Stimulated activated CD8-positive, alpha-beta memory T cell treated with anti-CD3 and anti-CD28 coated beads, Interleukin-15, amount 100 ng/mL, for 24 hours (primary cell): ENCODE measurements at regions not wholly inside any gene's neighbourhood (a gene's known extent, or its start where the extent isn't known, plus 50 kb on each side); places are given as distances from the start of the nearest gene placed in this dataset.
"Not testable (repeated sequence)": the region's sequence is repeated elsewhere in the genome, so short reads cannot be mapped to it uniquely, and the experiment has no call there.

ENCODE experiments used
- DNase-seq: peaks from one replicate; pipeline ENCODE4 v3.0.0-alpha.2; 2020; ENCODE audit warnings: low read depth

DNA sequence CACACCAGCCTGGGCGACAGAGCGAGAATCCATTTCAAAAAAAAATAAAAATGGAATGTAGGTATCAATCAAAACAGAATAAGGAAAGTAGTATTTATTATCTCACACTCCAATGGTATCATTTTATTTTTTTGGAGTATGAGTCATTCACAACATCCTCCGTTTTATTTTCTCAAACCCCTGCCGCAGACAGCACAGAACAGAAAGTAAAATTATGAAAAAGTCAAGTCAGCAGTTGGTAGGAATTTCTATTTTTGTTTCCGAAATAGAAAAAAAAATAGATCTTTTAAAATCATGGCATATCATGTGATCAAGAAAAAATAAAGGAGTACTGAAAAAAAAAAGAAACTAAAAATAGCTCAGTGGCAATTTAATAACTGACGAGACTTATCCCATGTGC, 490.7 kb upstream of the TENM3 start:
- DNase-seq, result no peak

DNA sequence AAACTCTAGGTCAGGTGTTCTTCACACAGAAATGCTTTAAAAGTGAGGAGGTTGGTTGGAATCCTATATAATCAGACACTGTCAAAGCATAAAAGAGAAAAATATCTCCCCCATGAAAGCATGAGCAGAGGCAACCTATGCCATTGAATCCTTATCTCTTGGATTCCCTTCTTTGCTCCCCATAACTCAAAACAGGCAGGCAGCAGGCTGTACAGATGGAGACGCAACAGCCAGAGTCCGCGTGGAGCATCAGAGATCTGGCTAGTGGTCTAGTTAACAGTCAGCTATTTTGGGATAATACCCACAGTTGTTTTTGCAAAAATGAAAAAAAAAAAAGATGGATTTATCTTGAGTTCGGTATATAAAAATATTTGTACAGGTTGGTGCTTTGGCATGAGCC, 490.0 kb upstream of the TENM3 start:
- DNase-seq, result no peak

DNA sequence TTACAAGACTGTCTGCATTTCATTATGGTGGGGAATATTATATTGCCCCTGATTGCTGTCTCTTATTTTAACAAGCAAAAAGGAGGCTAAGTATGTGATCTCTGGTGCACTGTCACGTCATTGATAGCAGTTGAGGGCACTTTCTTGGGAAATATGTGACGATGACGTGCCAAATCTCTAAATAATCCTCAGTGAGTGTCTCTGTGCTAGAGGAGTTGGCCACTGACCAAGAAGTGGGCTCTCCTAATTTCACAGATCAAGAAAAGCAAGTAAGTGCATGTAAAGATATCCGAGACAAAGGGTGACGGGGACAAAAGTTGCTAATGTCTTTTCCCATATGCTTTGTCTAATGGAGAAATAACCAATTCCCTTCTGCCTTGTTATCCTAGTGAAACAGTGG, 487.4 kb upstream of the TENM3 start:
- DNase-seq, result no peak

GRCh38 chr4:181756451-181757095, 486.6 kb upstream of the TENM3 start:
- DNase-seq, result no peak

GRCh38 chr4:181757098-181757497, 486.1 kb upstream of the TENM3 start:
- DNase-seq, result no peak

DNA sequence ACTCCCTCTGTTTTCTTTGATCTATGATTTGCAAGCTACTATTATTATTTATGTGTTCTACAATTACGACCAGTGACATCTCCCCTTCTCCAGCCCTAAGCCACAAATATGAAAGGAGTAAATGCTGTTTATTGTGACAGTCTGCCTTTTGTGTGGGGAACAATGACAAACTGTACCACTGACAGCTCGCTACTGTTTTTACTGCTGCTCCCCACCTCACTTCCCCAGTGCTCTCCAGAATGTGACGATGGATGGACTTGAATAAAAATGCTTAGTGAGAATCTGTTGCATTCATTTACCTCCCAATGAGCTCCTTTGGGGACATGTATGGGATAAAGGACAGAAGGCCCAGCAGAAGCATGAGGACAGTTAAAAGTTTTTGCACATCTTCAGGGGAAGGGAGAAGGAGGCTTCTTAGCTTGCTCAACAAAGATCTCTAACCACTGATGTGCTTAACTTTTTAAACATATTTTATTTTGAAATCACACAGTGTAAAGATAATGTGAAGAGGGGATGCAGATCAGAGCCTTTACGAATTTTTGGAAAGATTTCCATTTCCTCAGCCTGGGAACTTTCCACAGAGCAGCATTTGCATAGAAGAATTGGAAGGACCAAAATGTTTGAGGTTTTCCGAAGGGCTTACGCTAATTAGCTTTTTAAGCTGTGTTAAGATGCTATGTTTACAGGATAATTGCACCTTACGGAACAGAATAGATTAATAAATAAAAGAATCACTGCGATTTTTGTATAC, 485.1 kb upstream of the TENM3 start:
- DNase-seq, result no peak

GRCh38 chr4:181760560-181760959, 482.6 kb upstream of the TENM3 start:
- DNase-seq, result no peak

- no peak for DNase-seq
Observed at GRCh38 chr4:181761156-181761555, 482.0 kb upstream of the TENM3 start.

- DNase-seq, result no peak
Observed at GRCh38 chr4:181766061-181766548, 477.1 kb upstream of the TENM3 start.

GRCh38 chr4:181770971-181771370, 472.2 kb upstream of the TENM3 start:
- DNase-seq, result no peak

DNA sequence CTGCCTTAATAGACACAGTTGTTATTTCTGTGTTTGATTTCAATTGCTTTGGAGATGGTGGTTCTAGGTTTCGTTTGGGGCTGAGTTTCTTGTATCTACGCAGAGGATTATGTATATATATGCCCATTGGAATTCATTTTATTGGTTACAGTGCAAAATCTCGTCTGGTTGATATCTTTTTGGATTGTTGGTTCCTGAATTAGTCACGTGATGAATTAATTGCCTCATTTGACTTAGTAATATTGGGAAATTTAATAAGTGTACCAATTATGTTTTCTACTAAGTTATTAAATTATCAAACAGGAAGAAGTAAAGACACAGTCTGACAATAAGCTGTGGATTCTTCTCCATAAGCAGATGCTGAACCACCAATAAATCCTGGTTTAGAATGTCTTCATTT, 467.9 kb upstream of the TENM3 start:
- no peak for DNase-seq

GRCh38 chr4:181776264-181777054, 466.7 kb upstream of the TENM3 start:
- DNase-seq, result no peak

- DNase-seq, result no peak
Observed at GRCh38 chr4:181777518-181777917, 465.7 kb upstream of the TENM3 start.

DNA sequence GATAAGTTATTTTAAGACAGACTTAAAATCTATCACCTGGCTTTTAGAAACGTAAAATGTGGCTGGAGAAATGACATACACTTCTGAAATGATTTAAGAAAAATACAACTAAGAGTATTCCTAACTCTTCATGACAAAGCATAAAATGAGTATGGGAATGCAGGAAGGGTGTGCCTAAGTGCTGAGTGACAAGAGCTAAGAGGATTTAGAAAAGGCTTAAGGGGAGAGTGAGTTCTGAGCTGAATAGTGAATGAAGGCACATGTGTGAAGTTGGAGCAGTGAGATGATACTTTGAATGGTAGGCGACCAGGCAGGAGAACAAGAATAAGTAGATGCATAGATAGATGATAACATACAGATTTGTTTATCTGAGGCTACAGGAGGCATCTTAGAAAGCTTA, 458.3 kb upstream of the TENM3 start:
- no peak for DNase-seq

DNA sequence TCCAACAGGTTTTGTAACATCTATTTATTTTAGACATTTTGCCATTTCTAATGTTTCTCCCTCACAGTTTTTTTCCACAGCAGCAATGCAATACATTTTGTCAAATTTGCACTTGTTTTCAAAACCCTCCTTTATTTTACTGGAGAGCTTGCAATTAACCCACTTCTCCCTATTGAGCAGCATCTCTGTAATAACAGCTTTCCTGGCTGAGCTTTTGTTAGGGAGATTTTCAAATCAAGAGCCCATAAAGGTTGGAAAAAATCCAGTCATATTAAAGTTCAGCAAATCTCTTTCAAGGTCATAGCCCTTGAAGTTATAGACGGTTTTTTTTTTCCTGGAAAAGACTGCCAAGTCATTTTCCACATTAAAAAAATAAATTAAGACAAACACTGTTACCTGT, 450.6 kb upstream of the TENM3 start:
- no peak for DNase-seq

DNA sequence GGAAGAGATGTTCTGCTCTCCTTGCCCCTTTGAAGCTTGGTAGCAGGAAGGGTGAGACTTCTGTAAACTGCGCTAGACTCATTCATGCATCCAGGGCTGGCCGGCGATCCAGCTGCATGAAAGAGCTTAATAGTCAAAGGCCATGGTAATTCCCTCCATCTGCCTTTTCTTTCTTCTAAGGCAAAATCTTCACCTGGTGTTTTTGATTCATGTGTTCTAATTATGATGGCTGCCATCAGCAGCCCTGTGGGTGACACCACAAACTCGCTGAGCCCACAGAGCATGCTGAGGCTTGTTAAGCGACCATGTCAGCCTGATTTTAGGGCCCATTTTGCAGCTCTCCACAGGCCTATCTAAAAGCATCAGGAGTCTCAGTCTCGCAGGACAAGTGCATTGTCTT, 450.1 kb upstream of the TENM3 start:
- DNase-seq, result no peak

- no peak for DNase-seq
Observed at GRCh38 chr4:181796502-181796901, 446.7 kb upstream of the TENM3 start.

- DNase-seq, result no peak
Observed at GRCh38 chr4:181798536-181798935, 444.7 kb upstream of the TENM3 start.

DNA sequence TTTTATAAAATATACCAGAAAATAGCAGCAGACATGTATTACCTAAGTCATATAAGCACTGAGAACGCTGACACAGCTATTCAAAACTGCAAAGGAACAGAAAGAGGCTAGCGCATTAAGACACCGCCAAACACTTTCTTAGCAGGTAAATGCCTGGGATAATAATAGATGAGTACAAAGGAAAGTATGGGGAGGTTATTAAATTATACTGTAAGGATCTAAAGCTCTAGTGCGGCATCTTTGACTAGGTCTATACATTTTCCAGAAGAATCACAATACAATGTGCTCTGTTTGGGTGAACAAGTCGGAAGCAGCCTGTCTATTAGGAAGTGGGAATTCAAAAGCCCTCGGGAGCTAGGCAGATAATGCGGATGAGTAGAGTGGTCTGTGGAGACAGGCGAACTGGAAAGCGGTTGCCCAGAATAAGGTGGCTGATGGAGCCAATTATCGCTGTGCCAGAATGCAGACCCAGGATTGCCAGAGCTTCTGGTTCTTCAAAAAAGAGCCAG, 443.6 kb upstream of the TENM3 start:
- DNase-seq, result no peak

DNA sequence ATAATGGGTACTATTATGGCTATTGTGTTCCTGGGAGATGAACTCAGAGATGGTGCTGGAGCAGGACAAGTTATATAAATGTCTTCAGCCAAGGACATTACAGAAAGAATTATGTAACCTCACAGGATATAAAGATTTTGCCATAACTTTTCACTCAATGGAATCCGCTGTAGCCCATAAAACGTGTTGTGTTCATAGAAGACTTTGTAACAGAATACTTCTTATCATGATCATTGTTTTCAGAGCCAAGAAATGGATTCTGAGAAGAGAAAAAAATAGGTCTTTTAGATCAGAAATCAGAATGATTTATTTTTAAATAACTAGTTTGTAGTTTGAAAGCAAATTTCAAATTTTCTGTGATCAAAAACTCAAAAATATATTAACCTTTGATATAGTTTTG, 441.0 kb upstream of the TENM3 start:
- DNase-seq, result no peak

- DNase-seq, result no peak
Observed at GRCh38 chr4:181807771-181808170, 435.4 kb upstream of the TENM3 start.

DNA sequence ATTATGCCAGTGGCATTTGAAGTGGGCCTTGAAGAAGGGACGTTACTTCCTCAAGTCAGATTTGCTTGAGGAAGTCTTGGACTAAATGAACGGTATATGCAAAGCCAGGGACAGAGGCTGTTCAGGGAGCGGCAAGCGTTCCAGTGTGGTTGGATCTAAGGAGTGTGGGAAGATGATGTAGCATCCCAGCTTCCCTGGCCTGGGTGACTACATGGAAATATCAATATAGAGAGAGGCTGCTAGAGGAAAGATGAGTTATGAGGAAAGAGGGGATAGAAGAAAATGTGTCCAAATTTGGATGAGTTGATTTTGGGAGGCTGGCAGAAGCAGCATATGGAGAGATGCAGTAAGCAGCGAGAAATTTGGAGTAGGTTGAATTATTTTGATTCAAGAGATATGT, 432.5 kb upstream of the TENM3 start:
- no peak for DNase-seq

DNA sequence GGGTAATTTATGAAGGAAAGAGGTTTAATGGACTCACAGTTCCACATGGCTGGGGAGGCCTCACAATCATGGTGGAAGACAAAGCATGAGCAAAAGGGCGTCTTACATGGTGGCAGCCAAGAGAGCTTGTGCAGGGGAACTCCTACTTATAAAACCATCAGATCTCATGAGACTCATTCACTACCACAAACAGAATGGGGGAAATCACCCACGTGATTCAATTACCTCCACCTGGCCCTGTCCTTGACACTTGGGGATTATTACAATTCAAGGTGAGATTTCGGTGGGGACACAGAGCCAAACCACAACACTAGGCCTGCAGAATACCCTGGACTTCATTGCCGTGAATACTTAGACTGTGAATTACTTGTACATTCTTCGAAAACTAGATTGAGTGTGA, 431.7 kb upstream of the TENM3 start:
- not testable (repeated sequence) for DNase-seq
